ENCODE measurements at regions not wholly inside any gene's neighbourhood (a gene's known extent, or its start where the extent isn't known, plus 50 kb on each side); places are given as distances from the start of the nearest gene placed in this dataset.
"Not testable (repeated sequence)": the region's sequence is repeated elsewhere in the genome, so short reads cannot be mapped to it uniquely, and the experiment has no call there.

- DNase-seq (ENCODE audit: extremely low read depth in 1 of 2, low read depth in 1 of 2), result no peak
These were observed 204.4 kb downstream of the KLF6 start for GRCh38 chr10:3580565-3580964.

- no peak for DNase-seq (ENCODE audit: extremely low read depth in 1 of 2, low read depth in 1 of 2)
These were observed 205.2 kb downstream of the KLF6 start for GRCh38 chr10:3579845-3580244.

- no peak for DNase-seq (ENCODE audit: extremely low read depth in 1 of 2, low read depth in 1 of 2)
These were observed 206.3 kb downstream of the KLF6 start for GRCh38 chr10:3578682-3579081.

- no peak for DNase-seq (ENCODE audit: extremely low read depth in 1 of 2, low read depth in 1 of 2)
These were observed 206.8 kb downstream of the KLF6 start for GRCh38 chr10:3578159-3578558.

GRCh38 chr10:3574451-3574850 lies 210.6 kb downstream of the KLF6 start:
- DNase-seq (ENCODE audit: extremely low read depth in 1 of 2, low read depth in 1 of 2), result no peak

- DNase-seq (ENCODE audit: extremely low read depth in 1 of 2, low read depth in 1 of 2), result no peak
These were observed 211.5 kb downstream of the KLF6 start for GRCh38 chr10:3573498-3573897.

GRCh38 chr10:3571310-3571825 lies 213.6 kb downstream of the KLF6 start:
- DNase-seq (ENCODE audit: extremely low read depth in 1 of 2, low read depth in 1 of 2), result no peak

- DNase-seq (ENCODE audit: extremely low read depth in 1 of 2, low read depth in 1 of 2), result no peak
These were observed 214.1 kb downstream of the KLF6 start for GRCh38 chr10:3570855-3571266.

GRCh38 chr10:3570131-3570729 lies 214.8 kb downstream of the KLF6 start:
- DNase-seq (ENCODE audit: extremely low read depth in 1 of 2, low read depth in 1 of 2), result no peak

- no peak for DNase-seq (ENCODE audit: extremely low read depth in 1 of 2, low read depth in 1 of 2)
These were observed 216.0 kb downstream of the KLF6 start for GRCh38 chr10:3568983-3569382.

GRCh38 chr10:3568392-3568791 lies 216.6 kb downstream of the KLF6 start:
- no peak for DNase-seq (ENCODE audit: extremely low read depth in 1 of 2, low read depth in 1 of 2)

- DNase-seq (ENCODE audit: extremely low read depth in 1 of 2, low read depth in 1 of 2), result no peak
These were observed 217.6 kb downstream of the KLF6 start for GRCh38 chr10:3567291-3567963.

- DNase-seq (ENCODE audit: extremely low read depth in 1 of 2, low read depth in 1 of 2), result no peak
These were observed 218.4 kb downstream of the KLF6 start for GRCh38 chr10:3566627-3567026.

GRCh38 chr10:3564346-3565002 lies 220.5 kb downstream of the KLF6 start:
- no peak for DNase-seq (ENCODE audit: extremely low read depth in 1 of 2, low read depth in 1 of 2)

GRCh38 chr10:3563298-3563697 lies 221.7 kb downstream of the KLF6 start:
- DNase-seq (ENCODE audit: extremely low read depth in 1 of 2, low read depth in 1 of 2), result no peak

- not testable (repeated sequence) for DNase-seq (ENCODE audit: extremely low read depth in 1 of 2, low read depth in 1 of 2)
These were observed 224.4 kb downstream of the KLF6 start for GRCh38 chr10:3560628-3561027.

- no peak for DNase-seq (ENCODE audit: extremely low read depth in 1 of 2, low read depth in 1 of 2)
These were observed 225.5 kb downstream of the KLF6 start for GRCh38 chr10:3559527-3559926.

- DNase-seq (ENCODE audit: extremely low read depth in 1 of 2, low read depth in 1 of 2), result no peak
These were observed 226.0 kb downstream of the KLF6 start for GRCh38 chr10:3559011-3559410.

GRCh38 chr10:3556191-3557017 lies 228.6 kb downstream of the KLF6 start:
- DNase-seq (ENCODE audit: extremely low read depth in 1 of 2, low read depth in 1 of 2), result not testable (repeated sequence)

- DNase-seq (ENCODE audit: extremely low read depth in 1 of 2, low read depth in 1 of 2), result no peak
These were observed 230.9 kb downstream of the KLF6 start for GRCh38 chr10:3554121-3554522.

GRCh38 chr10:3552281-3552680 lies 232.7 kb downstream of the KLF6 start:
- DNase-seq (ENCODE audit: extremely low read depth in 1 of 2, low read depth in 1 of 2), result no peak

All from activated CD8-positive, alpha-beta memory T cell treated with anti-CD3 and anti-CD28 coated beads for 1 hour (primary cell).